Parathyroid adenoma (tissue), 2 donors: ENCODE measurements at regions not wholly inside any gene's neighbourhood (a gene's known extent, or its start where the extent isn't known, plus 50 kb on each side); places are given as distances from the start of the nearest gene placed in this dataset.

ENCODE experiments used
- H2AFZ ChIP-seq: fragments of 300-600 bp; sonication (generic); one replicate; pipeline ENCODE4 v1.7.0; 2017; ENCODE audit warnings: antibody characterized with exemption, mild to moderate bottlenecking
- H3K27ac ChIP-seq: fragments of 300-600 bp; sonication (generic); one replicate; pipeline ENCODE4 v1.7.0; 2017
- H3K27me3 ChIP-seq: fragments of 300-600 bp; sonication (generic); one replicate; pipeline ENCODE4 v1.7.0; 2017; ENCODE audit warnings: low read length; ENCODE audit not compliant: control insufficient read depth, insufficient read depth
- H3K36me3 ChIP-seq: fragments of 300-600 bp; sonication (generic); one replicate; pipeline ENCODE4 v1.7.0; 2017; ENCODE audit warnings: low read length; ENCODE audit not compliant: control insufficient read depth, insufficient read depth
- H3K4me1 ChIP-seq: fragments of 300-600 bp; sonication (generic); one replicate; pipeline ENCODE4 v1.7.0; 2017; ENCODE audit warnings: control low read depth
- H3K4me2 ChIP-seq: fragments of 300-600 bp; sonication (generic); one replicate; pipeline ENCODE4 v1.7.0; 2017; ENCODE audit warnings: low read length
- H3K4me3 ChIP-seq: fragments of 300-600 bp; sonication (generic); one replicate; pipeline ENCODE4 v1.7.0; 2017; ENCODE audit warnings: low read depth, low read length
- H3K79me2 ChIP-seq: fragments of 300-600 bp; sonication (generic); one replicate; pipeline ENCODE4 v1.7.0; 2017; ENCODE audit warnings: control low read depth
- H3K9ac ChIP-seq: fragments of 300-600 bp; sonication (generic); one replicate; pipeline ENCODE4 v1.7.0; 2017; ENCODE audit warnings: mild to moderate bottlenecking
- H3K9me3 ChIP-seq: fragments of 300-600 bp; sonication (generic); one replicate; pipeline ENCODE4 v1.7.0; 2017; ENCODE audit warnings: low read length; ENCODE audit not compliant: control insufficient read depth
- TF ChIP-seq, protein P1 (sequence below): fragments of 300-600 bp; sonication (generic); IDR thresholded peaks from one replicate; pipeline ENCODE4 v1.7.0; 2017; ENCODE audit warnings: antibody characterized with exemption, mild to moderate bottlenecking
- donor health status: primary hyperparathyroidism.

DNA sequence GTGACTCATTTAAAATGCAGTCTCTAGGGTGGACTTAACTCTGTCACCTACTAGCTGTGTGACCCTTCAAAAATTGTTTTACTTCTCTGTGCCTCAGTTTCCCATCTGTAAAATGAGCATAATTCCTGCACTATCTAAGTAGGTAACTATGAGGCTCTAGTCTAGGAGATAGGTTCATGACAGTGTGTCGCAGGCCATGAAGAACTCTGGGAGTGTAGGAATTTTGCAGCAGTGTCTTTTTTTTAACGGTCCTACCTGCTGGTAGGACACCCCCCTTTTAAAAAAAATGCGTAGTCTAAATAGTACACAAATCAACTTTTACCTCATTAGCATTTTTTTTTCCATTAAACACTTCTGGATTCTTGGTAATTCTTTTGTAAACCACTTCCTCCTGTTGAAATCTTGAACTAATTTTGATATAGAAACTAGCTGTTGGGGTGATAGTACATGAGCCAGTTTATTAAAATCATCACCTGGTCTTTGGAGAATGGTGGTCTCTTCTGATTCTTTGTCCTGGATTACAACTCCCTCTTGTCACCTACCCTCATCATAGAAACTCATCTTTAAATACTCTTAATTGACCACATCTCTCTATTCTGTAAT is 86.0 kb upstream of the SLC38A2 start:
- H3K27me3 ChIP-seq, result no peaks in the 10 kb centered on the region
- TF ChIP-seq, protein P1, sequence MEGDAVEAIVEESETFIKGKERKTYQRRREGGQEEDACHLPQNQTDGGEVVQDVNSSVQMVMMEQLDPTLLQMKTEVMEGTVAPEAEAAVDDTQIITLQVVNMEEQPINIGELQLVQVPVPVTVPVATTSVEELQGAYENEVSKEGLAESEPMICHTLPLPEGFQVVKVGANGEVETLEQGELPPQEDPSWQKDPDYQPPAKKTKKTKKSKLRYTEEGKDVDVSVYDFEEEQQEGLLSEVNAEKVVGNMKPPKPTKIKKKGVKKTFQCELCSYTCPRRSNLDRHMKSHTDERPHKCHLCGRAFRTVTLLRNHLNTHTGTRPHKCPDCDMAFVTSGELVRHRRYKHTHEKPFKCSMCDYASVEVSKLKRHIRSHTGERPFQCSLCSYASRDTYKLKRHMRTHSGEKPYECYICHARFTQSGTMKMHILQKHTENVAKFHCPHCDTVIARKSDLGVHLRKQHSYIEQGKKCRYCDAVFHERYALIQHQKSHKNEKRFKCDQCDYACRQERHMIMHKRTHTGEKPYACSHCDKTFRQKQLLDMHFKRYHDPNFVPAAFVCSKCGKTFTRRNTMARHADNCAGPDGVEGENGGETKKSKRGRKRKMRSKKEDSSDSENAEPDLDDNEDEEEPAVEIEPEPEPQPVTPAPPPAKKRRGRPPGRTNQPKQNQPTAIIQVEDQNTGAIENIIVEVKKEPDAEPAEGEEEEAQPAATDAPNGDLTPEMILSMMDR, result no peak
- H3K9ac ChIP-seq, result no peak overlapping the region
- no peak overlapping the region for H3K27ac ChIP-seq
- peaks cover 23% of the 10 kb centered on the region for H3K4me1 ChIP-seq
- H3K36me3 ChIP-seq, result no peaks in the 10 kb centered on the region
- no peak overlapping the region for H3K4me2 ChIP-seq
- H2AFZ ChIP-seq, result no peak overlapping the region
- no peak overlapping the region for H3K4me3 ChIP-seq
- no peaks in the 10 kb centered on the region for H3K79me2 ChIP-seq
- no peaks in the 10 kb centered on the region for H3K9me3 ChIP-seq

DNA sequence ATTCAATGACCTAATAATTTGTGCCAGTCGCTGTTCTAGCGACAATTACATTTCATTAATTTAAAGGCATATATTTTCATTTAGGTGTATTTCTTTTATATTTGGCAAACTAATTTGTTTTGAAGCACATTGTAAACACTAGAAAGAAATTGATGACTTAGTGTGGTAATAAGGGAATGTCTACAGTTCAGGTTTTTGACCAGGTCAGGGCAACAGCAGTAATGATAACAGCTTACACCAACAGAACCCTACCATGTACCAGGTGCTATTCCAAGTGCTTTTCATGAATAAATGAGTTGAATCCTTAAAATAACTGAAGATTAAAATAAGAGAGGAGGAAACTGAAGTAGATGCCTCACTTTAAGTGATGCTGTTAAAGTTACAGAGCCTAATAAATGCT is 85.4 kb upstream of the SLC38A2 start:
- Histone ChIP-seq H3K4me3 (no peak overlapping the region), H3K9ac (no peak overlapping the region), H3K27me3 (no peaks in the 10 kb centered on the region), H3K9me3 (no peaks in the 10 kb centered on the region), H3K4me2 (no peak overlapping the region), H2AFZ (no peak overlapping the region), H3K36me3 (no peaks in the 10 kb centered on the region), H3K79me2 (no peaks in the 10 kb centered on the region), H3K27ac (no peak overlapping the region), H3K4me1 (peaks cover 16% of the 10 kb centered on the region)
- TF ChIP-seq, protein P1, result no peak

DNA sequence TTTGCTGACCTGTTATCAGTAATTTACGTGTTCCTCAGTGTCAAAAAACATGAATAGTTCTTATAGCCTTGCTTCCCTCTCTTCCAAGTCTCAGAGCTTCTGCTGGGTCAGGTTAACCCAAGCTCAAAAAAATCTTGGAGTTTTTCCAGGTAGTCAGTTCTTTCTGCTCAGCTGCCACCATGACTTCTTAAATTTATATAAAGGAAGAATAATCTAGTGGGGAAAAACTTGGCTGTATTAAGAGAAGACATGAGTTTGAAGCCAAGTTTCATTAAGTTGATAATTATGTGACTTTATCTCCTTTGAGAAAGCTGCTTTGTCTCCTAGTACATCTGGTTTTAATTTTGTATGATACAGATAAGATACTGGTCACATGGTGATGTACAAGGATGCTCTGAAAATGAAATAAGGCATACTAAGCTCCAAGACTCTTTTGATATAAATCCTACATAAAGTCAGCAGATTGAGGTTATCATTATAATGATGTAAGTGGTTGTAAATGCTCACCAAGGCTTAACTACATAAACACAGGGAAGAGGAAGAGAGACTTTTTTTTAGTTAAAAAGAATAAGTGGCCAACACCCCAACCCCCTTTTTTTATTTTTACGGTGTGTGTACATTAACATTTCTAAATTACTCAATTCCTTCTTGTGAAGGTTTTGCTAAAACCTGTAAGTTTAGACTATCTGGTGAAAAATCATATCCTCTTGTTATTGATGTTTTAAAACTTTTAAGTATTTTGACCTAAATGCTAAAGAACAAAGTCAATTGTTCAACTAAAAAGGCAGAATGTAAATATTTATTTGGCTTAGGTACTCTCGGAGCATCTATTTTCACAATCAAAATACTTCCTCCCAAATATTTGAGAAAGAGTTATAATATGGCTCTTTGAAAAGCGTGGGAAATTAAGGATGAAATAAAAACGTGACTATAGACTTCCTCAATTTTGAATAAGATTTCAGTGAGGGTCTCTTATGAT is 84.1 kb upstream of the SLC38A2 start:
- no peaks in the 10 kb centered on the region for H3K27me3 ChIP-seq
- H3K36me3 ChIP-seq, result no peaks in the 10 kb centered on the region
- no peak overlapping the region for H3K27ac ChIP-seq
- H3K9ac ChIP-seq, result no peak overlapping the region
- H3K4me3 ChIP-seq, result no peak overlapping the region
- H2AFZ ChIP-seq, result no peak overlapping the region
- H3K4me2 ChIP-seq, result peak overlapping the region; percentile 4
- H3K9me3 ChIP-seq, result no peaks in the 10 kb centered on the region
- peaks cover 15% of the 10 kb centered on the region for H3K4me1 ChIP-seq
- TF ChIP-seq, protein P1, result no peak
- no peaks in the 10 kb centered on the region for H3K79me2 ChIP-seq

- H2AFZ ChIP-seq, result no peak overlapping the region
- H3K27me3 ChIP-seq, result no peaks in the 10 kb centered on the region
- H3K4me2 ChIP-seq, result peak overlapping the region; percentile 20
- H3K9me3 ChIP-seq, result no peaks in the 10 kb centered on the region
- no peaks in the 10 kb centered on the region for H3K36me3 ChIP-seq
- no peak overlapping the region for H3K27ac ChIP-seq
- H3K4me1 ChIP-seq, result peaks cover 12% of the 10 kb centered on the region
- no peak overlapping the region for H3K4me3 ChIP-seq
- TF ChIP-seq, protein P1, result no peak
- no peaks in the 10 kb centered on the region for H3K79me2 ChIP-seq
- H3K9ac ChIP-seq, result no peak overlapping the region
Measured at GRCh38 chr12:46455648-46456352, 83.2 kb upstream of the SLC38A2 start.
